Immature natural killer cell (primary cell): ENCODE measurements at regions not wholly inside any gene's neighbourhood (a gene's known extent, or its start where the extent isn't known, plus 50 kb on each side); places are given as distances from the start of the nearest gene placed in this dataset.
"Not testable (repeated sequence)": the region's sequence is repeated elsewhere in the genome, so short reads cannot be mapped to it uniquely, and the experiment has no call there.

ENCODE experiments used
- DNase-seq, 3 donors: peaks; one replicate each; pipeline ENCODE4 v3.0.0; 2022; ENCODE audit warnings: mixed read lengths in 1 of 3
- H3K27ac Mint-ChIP-seq, 6 donors: one replicate each; pipeline ENCODE4 v1.8.0; 2020; ENCODE audit warnings: mixed read lengths in 6 of 6, mild to moderate bottlenecking in 5 of 6, inconsistent platforms in 4 of 6, moderate library complexity in 3 of 6
- H3K27me3 Mint-ChIP-seq, 3 donors: one replicate each; pipeline ENCODE4 v1.8.0; 2020 to 2021; ENCODE audit warnings: low read depth in 3 of 3, mild to moderate bottlenecking in 3 of 3, mixed read lengths in 3 of 3, moderate library complexity in 3 of 3, inconsistent platforms in 1 of 3
- H3K36me3 Mint-ChIP-seq, 3 donors: one replicate each; pipeline ENCODE4 v1.8.0; 2020; ENCODE audit warnings: mixed read lengths in 3 of 3, inconsistent platforms in 2 of 3, mild to moderate bottlenecking in 2 of 3
- H3K4me1 Mint-ChIP-seq, 2 donors: one replicate each; pipeline ENCODE4 v1.8.0; 2020; ENCODE audit warnings: inconsistent platforms in 2 of 2, mild to moderate bottlenecking in 2 of 2, mixed read lengths in 2 of 2, moderate library complexity in 1 of 2
- H3K4me3 Mint-ChIP-seq, 5 donors: one replicate each; pipeline ENCODE4 v1.8.0; 2020; ENCODE audit warnings: mild to moderate bottlenecking in 5 of 5, mixed read lengths in 5 of 5, inconsistent platforms in 3 of 5, moderate library complexity in 3 of 5
- H3K9me3 Mint-ChIP-seq, 6 donors: one replicate each; pipeline ENCODE4 v1.8.0; 2020; ENCODE audit warnings: mild to moderate bottlenecking in 6 of 6, mixed read lengths in 6 of 6, inconsistent platforms in 4 of 6, moderate library complexity in 3 of 6

GRCh38 chr18:77329651-77330050, 80.0 kb downstream of the GALR1 start:
- no peak for DNase-seq
- Mint-ChIP-seq H3K4me3 (no peak overlapping the region), H3K27me3 (peaks cover 2 to 16% (median 5%) of the 10 kb centered on the region in 3 donors), H3K9me3 (peaks cover 0 to 3% (median 0%) of the 10 kb centered on the region in 6 donors), H3K4me1 (no peaks in the 10 kb centered on the region), H3K36me3 (no peaks in the 10 kb centered on the region), H3K27ac (no peak overlapping the region)

- no peak for DNase-seq
- Mint-ChIP-seq H3K4me1 (no peaks in the 10 kb centered on the region), H3K4me3 (no peak overlapping the region), H3K27ac (no peak overlapping the region), H3K9me3 (peaks cover 0 to 6% (median 0%) of the 10 kb centered on the region in 6 donors), H3K27me3 (peaks cover 0 to 21% (median 10%) of the 10 kb centered on the region in 3 donors), H3K36me3 (no peaks in the 10 kb centered on the region)
Measured at GRCh38 chr18:77334876-77335275, 85.2 kb downstream of the GALR1 start.

DNA sequence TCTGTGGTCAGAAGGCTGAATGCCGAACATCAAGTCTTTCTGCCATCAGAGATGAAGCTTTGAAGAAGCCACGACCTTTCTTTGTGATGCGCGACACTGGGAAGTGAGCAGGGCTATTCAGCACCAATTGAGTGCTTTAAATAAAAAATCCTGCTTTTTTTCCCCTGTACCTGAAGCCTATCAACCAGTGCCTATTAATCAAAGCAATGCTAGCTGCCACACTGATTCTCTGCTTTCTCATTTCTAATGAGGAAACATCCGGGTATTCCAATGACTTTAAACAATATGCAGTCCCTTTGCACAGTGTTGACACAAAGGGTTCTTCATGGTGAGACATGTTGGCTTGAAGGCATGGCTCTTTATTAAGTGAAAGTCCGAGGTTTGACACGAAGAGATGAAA, 88.0 kb downstream of the GALR1 start:
- no peak overlapping the region for H3K4me3 Mint-ChIP-seq
- peaks cover 0 to 3% (median 0%) of the 10 kb centered on the region in 6 donors for H3K9me3 Mint-ChIP-seq
- H3K36me3 Mint-ChIP-seq = no peaks in the 10 kb centered on the region
- no peak overlapping the region for H3K27ac Mint-ChIP-seq
- peaks cover 0 to 16% (median 5%) of the 10 kb centered on the region in 3 donors for H3K27me3 Mint-ChIP-seq
- H3K4me1 Mint-ChIP-seq = no peaks in the 10 kb centered on the region
- DNase-seq = no peak

DNA sequence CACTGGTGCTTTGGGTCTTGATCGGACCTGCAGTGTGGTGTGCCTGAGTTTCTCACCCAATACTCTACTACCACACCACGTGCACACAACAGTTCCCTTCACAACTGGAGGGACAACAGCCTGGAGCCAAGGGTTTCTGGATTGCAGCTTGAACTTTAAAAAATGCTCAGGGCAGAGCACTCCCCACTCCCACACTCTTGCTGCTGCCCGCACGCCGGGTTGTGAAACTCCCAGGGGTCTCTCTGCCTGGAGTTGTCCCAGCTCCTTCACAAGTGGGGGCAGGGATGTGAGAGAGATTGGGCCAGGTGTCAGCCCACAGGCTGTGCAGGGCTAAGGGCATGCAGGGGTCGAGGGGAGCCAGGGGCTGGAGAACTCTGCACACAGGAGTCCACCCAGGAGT, 89.4 kb downstream of the GALR1 start:
- Mint-ChIP-seq H3K27me3 (peaks cover 0 to 16% (median 5%) of the 10 kb centered on the region in 3 donors), H3K4me3 (no peak overlapping the region), H3K36me3 (no peaks in the 10 kb centered on the region), H3K27ac (no peak overlapping the region), H3K4me1 (no peaks in the 10 kb centered on the region), H3K9me3 (peaks cover 0 to 3% (median 0%) of the 10 kb centered on the region in 6 donors)
- no peak for DNase-seq

DNA sequence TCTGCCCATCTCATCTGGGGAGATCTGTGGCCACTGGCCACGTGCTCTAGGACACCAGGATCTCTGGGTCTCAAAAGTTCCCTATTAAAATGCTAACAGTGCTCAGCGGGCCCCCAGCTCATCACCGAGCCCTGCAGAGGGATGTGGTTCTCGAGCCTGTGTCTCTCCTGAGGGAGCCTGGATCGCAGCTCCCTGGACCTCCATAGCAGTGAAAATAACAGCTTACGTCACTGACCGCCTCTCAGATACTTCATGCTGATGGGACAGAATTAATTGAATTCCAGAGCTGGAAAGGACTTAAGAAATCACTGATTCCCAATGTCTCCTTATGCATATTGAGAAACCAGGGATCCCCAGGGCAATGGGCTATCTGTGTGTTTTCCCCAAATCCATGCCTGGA, 90.0 kb downstream of the GALR1 start:
- no peak overlapping the region for H3K4me3 Mint-ChIP-seq
- no peak for DNase-seq
- no peaks in the 10 kb centered on the region for H3K4me1 Mint-ChIP-seq
- peaks cover 0 to 3% (median 0%) of the 10 kb centered on the region in 6 donors for H3K9me3 Mint-ChIP-seq
- H3K36me3 Mint-ChIP-seq = no peaks in the 10 kb centered on the region
- no peak overlapping the region for H3K27ac Mint-ChIP-seq
- H3K27me3 Mint-ChIP-seq = peaks cover 0 to 15% (median 8%) of the 10 kb centered on the region in 3 donors

- no peak for DNase-seq
- Mint-ChIP-seq H3K27ac (no peak overlapping the region), H3K4me3 (no peak overlapping the region), H3K4me1 (no peaks in the 10 kb centered on the region), H3K27me3 (peaks cover 0 to 8% (median 6%) of the 10 kb centered on the region in 3 donors), H3K36me3 (no peaks in the 10 kb centered on the region), H3K9me3 (peaks cover 0 to 3% (median 0%) of the 10 kb centered on the region in 6 donors)
Measured at GRCh38 chr18:77340815-77341214, 91.2 kb downstream of the GALR1 start.

- Mint-ChIP-seq H3K4me1 (no peaks in the 10 kb centered on the region), H3K9me3 (peaks cover 0 to 3% (median 0%) of the 10 kb centered on the region in 6 donors), H3K27me3 (peaks cover 0 to 7% (median 4%) of the 10 kb centered on the region in 3 donors), H3K36me3 (no peaks in the 10 kb centered on the region), H3K4me3 (no peak overlapping the region), H3K27ac (no peak overlapping the region)
- no peak for DNase-seq
Measured at GRCh38 chr18:77341527-77342325, 92.1 kb downstream of the GALR1 start.

DNA sequence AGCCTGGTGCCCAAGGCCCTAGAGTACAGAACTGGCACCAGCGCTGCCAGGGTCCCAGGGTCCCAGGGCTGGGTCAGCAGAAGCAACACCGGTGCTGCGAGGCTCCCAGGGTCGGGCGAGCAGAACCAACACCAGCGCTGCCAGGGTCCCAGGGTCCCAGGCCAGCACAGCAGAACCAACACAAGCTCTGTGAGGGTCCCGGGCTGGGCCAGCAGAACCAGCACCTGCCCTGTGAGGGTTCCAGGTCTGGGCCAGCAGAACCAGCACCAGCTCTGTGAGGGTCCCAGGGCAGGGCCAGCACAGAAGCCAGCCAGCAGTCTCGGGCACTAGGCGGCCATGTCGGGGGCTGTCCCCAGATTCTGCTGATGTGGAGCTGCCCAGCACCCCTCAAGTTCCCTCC, 93.1 kb downstream of the GALR1 start:
- no peak overlapping the region for H3K27ac Mint-ChIP-seq
- peaks cover 0 to 2% (median 0%) of the 10 kb centered on the region in 6 donors for H3K9me3 Mint-ChIP-seq
- peaks cover 0 to 7% (median 4%) of the 10 kb centered on the region in 3 donors for H3K27me3 Mint-ChIP-seq
- no peak for DNase-seq
- H3K4me1 Mint-ChIP-seq = no peaks in the 10 kb centered on the region
- no peaks in the 10 kb centered on the region for H3K36me3 Mint-ChIP-seq
- no peak overlapping the region for H3K4me3 Mint-ChIP-seq

- Mint-ChIP-seq H3K4me1 (no peaks in the 10 kb centered on the region), H3K36me3 (no peaks in the 10 kb centered on the region), H3K27me3 (peaks cover 0 to 3% (median 2%) of the 10 kb centered on the region in 3 donors), H3K4me3 (no peak overlapping the region), H3K27ac (no peak overlapping the region), H3K9me3 (no peaks in the 10 kb centered on the region)
- no peak for DNase-seq
Measured at GRCh38 chr18:77343846-77344510, 94.3 kb downstream of the GALR1 start.

- Mint-ChIP-seq H3K4me3 (no peak overlapping the region), H3K36me3 (no peaks in the 10 kb centered on the region), H3K4me1 (no peaks in the 10 kb centered on the region), H3K27ac (no peak overlapping the region), H3K27me3 (peaks cover 0 to 3% (median 2%) of the 10 kb centered on the region in 3 donors), H3K9me3 (no peaks in the 10 kb centered on the region)
- DNase-seq = no peak
Measured at GRCh38 chr18:77344786-77345500, 95.3 kb downstream of the GALR1 start.

- no peak overlapping the region for H3K27ac Mint-ChIP-seq
- DNase-seq = no peak
- H3K36me3 Mint-ChIP-seq = no peaks in the 10 kb centered on the region
- no peak overlapping the region for H3K4me3 Mint-ChIP-seq
- no peaks in the 10 kb centered on the region for H3K4me1 Mint-ChIP-seq
- H3K9me3 Mint-ChIP-seq = no peaks in the 10 kb centered on the region
- peaks cover 0 to 7% (median 5%) of the 10 kb centered on the region in 3 donors for H3K27me3 Mint-ChIP-seq
Measured at GRCh38 chr18:77346208-77346810, 96.7 kb downstream of the GALR1 start.

DNA sequence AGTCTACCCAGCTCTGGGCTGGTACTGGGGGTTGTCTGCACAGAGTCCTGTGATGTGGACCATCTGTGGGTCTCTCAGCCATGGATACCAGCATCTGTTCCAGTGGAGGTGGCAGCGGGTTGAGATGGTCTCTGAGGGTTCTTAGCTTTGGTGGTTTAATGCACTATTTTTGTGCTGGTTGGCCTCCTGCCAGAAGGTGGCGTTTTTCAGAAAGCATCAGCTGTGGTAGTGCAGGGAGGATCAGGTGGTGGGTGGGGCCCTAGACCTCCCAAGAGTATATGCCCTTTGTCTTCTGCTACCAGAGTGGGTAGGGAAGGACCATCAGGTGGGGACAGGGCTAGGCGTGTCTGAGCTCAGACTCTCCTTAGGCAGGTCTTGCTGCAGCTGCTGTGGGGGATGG, 103.7 kb downstream of the GALR1 start:
- DNase-seq, H3K27ac Mint-ChIP-seq, H3K36me3 Mint-ChIP-seq, H3K4me3 Mint-ChIP-seq, H3K4me1 Mint-ChIP-seq, H3K9me3 Mint-ChIP-seq: not testable (repeated sequence)
- peaks cover 3 to 49% (median 26%) of the 10 kb centered on the region in 3 donors for H3K27me3 Mint-ChIP-seq

DNA sequence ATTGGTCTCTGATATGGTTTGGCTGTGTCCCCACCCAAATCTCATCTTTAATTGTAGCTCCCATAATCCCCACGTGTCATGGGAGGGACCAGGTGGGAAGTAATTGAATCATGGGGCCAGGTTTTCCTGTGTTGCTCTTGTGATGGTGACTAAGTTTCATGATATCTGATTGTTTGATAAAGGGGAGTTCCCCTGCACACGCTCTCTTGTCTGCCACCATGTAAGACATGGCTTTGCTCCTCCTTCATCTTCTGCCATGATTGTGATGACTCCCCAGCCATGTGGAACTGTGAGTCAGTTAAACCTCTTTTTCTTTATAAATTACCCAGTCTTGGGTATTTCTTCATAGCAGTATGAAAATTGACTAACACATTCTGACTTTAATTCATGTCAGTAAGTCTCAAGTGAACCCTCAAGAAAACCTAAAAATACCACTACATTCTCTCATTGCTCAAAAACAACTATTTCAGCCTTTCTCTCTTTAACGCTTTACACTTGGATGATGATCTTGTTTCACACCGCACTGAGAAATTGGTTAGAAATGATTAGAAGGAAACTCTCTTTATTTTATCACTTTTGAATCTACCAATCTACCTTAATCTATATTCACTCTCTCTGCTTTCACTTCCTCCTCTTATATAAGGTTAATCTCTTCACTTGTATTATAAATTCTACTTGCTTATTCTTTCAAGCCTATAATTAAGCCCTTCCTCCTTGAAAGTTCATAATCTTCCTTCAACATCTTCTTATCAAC, 110.1 kb downstream of the GALR1 start:
- no peak overlapping the region for H3K27ac Mint-ChIP-seq
- peaks cover 0 to 12% (median 0%) of the 10 kb centered on the region in 3 donors for H3K36me3 Mint-ChIP-seq
- no peak overlapping the region for H3K4me3 Mint-ChIP-seq
- peaks cover 4 to 43% (median 31%) of the 10 kb centered on the region in 3 donors for H3K27me3 Mint-ChIP-seq
- peaks cover 0 to 8% (median 1%) of the 10 kb centered on the region in 6 donors for H3K9me3 Mint-ChIP-seq
- peaks cover 0 to 6% of the 10 kb centered on the region in 2 donors for H3K4me1 Mint-ChIP-seq
- DNase-seq = no peak
